HG03060 (cell line): ENCODE measurements at regions not wholly inside any gene's neighbourhood (a gene's known extent, or its start where the extent isn't known, plus 50 kb on each side); places are given as distances from the start of the nearest gene placed in this dataset.

Experiments
- ATAC-seq: cut with Tn5 transposase; IDR thresholded peaks from one replicate; pipeline ENCODE4 v1.9.1; 2021; ENCODE audit warnings: low read depth, moderate number of reproducible peaks; ENCODE audit not compliant: unreplicated experiment

- no peak for ATAC-seq
Measured at GRCh38 chr7:25887795-25888559, 264.0 kb upstream of the NFE2L3 start.

- ATAC-seq: no peak
Measured at GRCh38 chr7:25889765-25890164, 262.2 kb upstream of the NFE2L3 start.

- no peak for ATAC-seq
Measured at GRCh38 chr7:25891591-25891990, 260.4 kb upstream of the NFE2L3 start.

- no peak for ATAC-seq
Measured at GRCh38 chr7:25893436-25893835, 258.6 kb upstream of the NFE2L3 start.

GRCh38 chr7:25894002-25894901, 257.7 kb upstream of the NFE2L3 start:
- peak; percentile 32 for ATAC-seq

- ATAC-seq: peak; percentile 47
Measured at GRCh38 chr7:25894902-25895791, 256.9 kb upstream of the NFE2L3 start.

GRCh38 chr7:25895792-25896171, 256.2 kb upstream of the NFE2L3 start:
- ATAC-seq: no peak

- no peak for ATAC-seq
Measured at GRCh38 chr7:25897261-25897782, 254.7 kb upstream of the NFE2L3 start.

- no peak for ATAC-seq
Measured at GRCh38 chr7:25900245-25900644, 251.8 kb upstream of the NFE2L3 start.

- ATAC-seq: no peak
Measured at GRCh38 chr7:25900877-25901276, 251.1 kb upstream of the NFE2L3 start.

- no peak for ATAC-seq
Measured at GRCh38 chr7:25901658-25902057, 250.3 kb upstream of the NFE2L3 start.

- no peak for ATAC-seq
Measured at GRCh38 chr7:25906003-25906402, 246.0 kb upstream of the NFE2L3 start.

GRCh38 chr7:25906760-25907159, 245.2 kb upstream of the NFE2L3 start:
- ATAC-seq: no peak

GRCh38 chr7:25907214-25907613, 244.8 kb upstream of the NFE2L3 start:
- no peak for ATAC-seq

- no peak for ATAC-seq
Measured at GRCh38 chr7:25907731-25908130, 244.3 kb upstream of the NFE2L3 start.

- ATAC-seq: no peak
Measured at GRCh38 chr7:25908154-25908949, 243.6 kb upstream of the NFE2L3 start.

GRCh38 chr7:25911738-25912607, 240.0 kb upstream of the NFE2L3 start:
- no peak for ATAC-seq

GRCh38 chr7:25913598-25914224, 238.3 kb upstream of the NFE2L3 start:
- ATAC-seq: no peak
